ENCODE measurements at regions not wholly inside any gene's neighbourhood (a gene's known extent, or its start where the extent isn't known, plus 50 kb on each side); places are given as distances from the start of the nearest gene placed in this dataset.

DNA sequence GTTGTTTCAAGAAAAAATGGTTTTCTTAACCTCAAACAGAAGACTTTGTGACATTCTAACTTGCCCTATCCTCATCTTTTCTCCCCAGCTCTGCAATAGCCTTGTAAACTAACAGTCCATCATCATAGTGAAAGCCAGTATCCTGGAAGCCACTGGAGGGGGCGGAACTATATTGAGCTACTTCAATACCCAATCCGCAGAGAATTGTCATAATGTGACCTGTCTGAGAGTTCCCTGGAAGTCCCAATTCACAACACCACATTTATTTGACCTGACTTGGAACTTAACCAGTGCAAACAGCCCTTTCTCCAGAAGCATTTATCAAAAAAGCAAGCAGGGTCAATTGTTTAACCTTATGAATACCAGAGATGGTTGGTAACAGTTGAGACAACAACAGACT, 747.6 kb upstream of the GRM7 start:
- Mint-ChIP-seq H3K4me1 (no peaks in the 10 kb centered on the region), H3K27ac (no peak overlapping the region), H3K27me3 (no peaks in the 10 kb centered on the region), H3K36me3 (no peaks in the 10 kb centered on the region), H3K9me3 (peaks cover 0 to 8% (median 3%) of the 10 kb centered on the region in 8 donors), H3K4me3 (no peak overlapping the region)
- H3K4me1 ChIP-seq (ENCODE audit: insufficient read depth, low read length) = no peaks in the 10 kb centered on the region
- no peak overlapping the region for H3K4me3 ChIP-seq (ENCODE audit: low read length in 2 of 2)
- no peaks in the 10 kb centered on the region for H3K9me3 ChIP-seq (ENCODE audit: control insufficient read depth in 1 of 2, low read length in 2 of 2)
- H3K27ac ChIP-seq (ENCODE audit: low read depth, low read length) = no peak overlapping the region
- H3K27me3 ChIP-seq (ENCODE audit: insufficient read depth, low read length) = no peaks in the 10 kb centered on the region
- POLR2A ChIA-PET (ENCODE audit: partially characterized antibody) = no interaction called here
- CTCF ChIA-PET (ENCODE audit: partially characterized antibody) = no interaction called here
- no peak for DNase-seq
- intact Hi-C loops (cut with micrococcal nuclease) = no loop called here
- no peaks in the 10 kb centered on the region for H3K36me3 ChIP-seq (ENCODE audit: insufficient read depth, low read length)

DNA sequence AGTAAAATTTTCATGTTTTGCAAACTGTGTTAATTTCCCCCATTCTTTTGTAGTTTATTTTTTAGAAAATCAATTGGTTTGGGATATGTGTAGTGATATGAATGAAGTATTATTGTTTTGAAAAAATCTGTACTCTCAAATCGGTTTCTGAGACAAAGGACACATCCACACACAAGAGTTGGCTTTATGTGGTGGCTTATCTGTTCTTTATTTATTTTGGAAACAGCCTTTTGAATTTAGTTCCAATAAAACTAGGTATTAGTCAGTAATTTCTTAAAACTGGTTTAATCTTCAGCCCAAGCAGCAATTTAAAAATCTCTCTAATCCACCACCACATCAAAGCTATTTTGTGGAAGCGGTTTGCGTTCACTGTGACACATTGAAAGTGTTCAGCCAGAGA, 741.5 kb upstream of the GRM7 start:
- Mint-ChIP-seq H3K4me3 (no peak overlapping the region), H3K36me3 (no peaks in the 10 kb centered on the region), H3K27me3 (no peaks in the 10 kb centered on the region), H3K9me3 (peaks cover 0 to 2% (median 0%) of the 10 kb centered on the region in 8 donors), H3K4me1 (no peaks in the 10 kb centered on the region), H3K27ac (no peak overlapping the region)
- Histone ChIP-seq H3K36me3 (ENCODE audit: insufficient read depth, low read length) (no peaks in the 10 kb centered on the region), H3K27me3 (ENCODE audit: insufficient read depth, low read length) (no peaks in the 10 kb centered on the region), H3K4me1 (ENCODE audit: insufficient read depth, low read length) (no peaks in the 10 kb centered on the region), H3K9me3 (ENCODE audit: control insufficient read depth in 1 of 2, low read length in 2 of 2) (no peaks in the 10 kb centered on the region), H3K27ac (ENCODE audit: low read depth, low read length) (no peak overlapping the region), H3K4me3 (ENCODE audit: low read length in 2 of 2) (no peak overlapping the region)
- ChIA-PET CTCF (ENCODE audit: partially characterized antibody) (no interaction called here), POLR2A (ENCODE audit: partially characterized antibody) (no interaction called here)
- intact Hi-C loops (cut with micrococcal nuclease) = no loop called here
- no peak for DNase-seq

DNA sequence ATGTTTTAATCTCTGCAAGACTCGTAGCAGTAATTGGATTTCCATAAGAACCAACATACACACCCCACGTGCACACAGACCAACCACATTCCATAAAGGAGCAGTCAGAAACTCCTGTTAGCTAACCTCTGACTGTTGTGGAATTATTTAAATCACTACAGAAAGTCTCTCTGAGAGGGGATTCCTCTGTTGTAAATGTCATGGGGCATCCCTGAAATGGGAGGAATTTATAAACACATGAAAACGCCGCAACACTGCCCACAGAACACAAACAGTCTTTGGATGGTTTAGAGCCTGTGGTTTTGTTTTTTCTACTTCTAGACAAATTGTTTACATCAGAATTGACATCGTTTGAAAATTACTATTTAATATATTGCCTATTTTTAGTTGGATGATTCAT, 740.1 kb upstream of the GRM7 start:
- H3K27ac ChIP-seq (ENCODE audit: low read depth, low read length) = no peak overlapping the region
- no peak overlapping the region for H3K27ac Mint-ChIP-seq
- intact Hi-C loops (cut with micrococcal nuclease) = no loop called here
- no peaks in the 10 kb centered on the region for H3K9me3 ChIP-seq (ENCODE audit: control insufficient read depth in 1 of 2, low read length in 2 of 2)
- ChIA-PET POLR2A (ENCODE audit: partially characterized antibody) (no interaction called here), CTCF (ENCODE audit: partially characterized antibody) (no interaction called here)
- H3K36me3 ChIP-seq (ENCODE audit: insufficient read depth, low read length) = no peaks in the 10 kb centered on the region
- H3K36me3 Mint-ChIP-seq = no peaks in the 10 kb centered on the region
- no peak overlapping the region for H3K4me3 Mint-ChIP-seq
- no peaks in the 10 kb centered on the region for H3K4me1 Mint-ChIP-seq
- DNase-seq = no peak
- H3K4me3 ChIP-seq (ENCODE audit: low read length in 2 of 2) = no peak overlapping the region
- H3K4me1 ChIP-seq (ENCODE audit: insufficient read depth, low read length) = no peaks in the 10 kb centered on the region
- H3K9me3 Mint-ChIP-seq = peaks cover 0 to 2% (median 0%) of the 10 kb centered on the region in 8 donors
- no peaks in the 10 kb centered on the region for H3K27me3 ChIP-seq (ENCODE audit: insufficient read depth, low read length)
- H3K27me3 Mint-ChIP-seq = no peaks in the 10 kb centered on the region

DNA sequence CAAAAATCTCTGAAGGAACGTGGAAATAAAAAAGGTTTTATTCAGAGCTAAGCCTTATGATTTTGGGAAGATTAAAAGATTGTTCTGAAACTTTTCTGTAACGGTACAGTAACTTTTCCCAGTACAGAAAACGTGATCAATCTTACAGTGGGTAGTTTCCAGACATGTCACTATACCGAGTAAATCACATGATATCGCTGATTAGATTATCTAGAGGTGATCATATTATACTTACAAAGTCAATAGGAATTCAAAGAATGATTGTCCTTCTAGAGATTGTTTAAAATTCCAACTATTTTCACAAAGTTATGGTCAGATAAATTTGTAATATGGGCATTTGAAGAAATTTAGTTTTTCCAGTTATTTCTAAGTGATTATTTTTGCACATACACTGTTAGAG, 736.0 kb upstream of the GRM7 start:
- DNase-seq = no peak
- CTCF ChIA-PET (ENCODE audit: partially characterized antibody) = no interaction called here
- Mint-ChIP-seq H3K27me3 (no peaks in the 10 kb centered on the region), H3K4me3 (no peak overlapping the region), H3K4me1 (no peaks in the 10 kb centered on the region), H3K27ac (no peak overlapping the region), H3K9me3 (peaks cover 0 to 9% (median 4%) of the 10 kb centered on the region in 8 donors), H3K36me3 (no peaks in the 10 kb centered on the region)
- intact Hi-C loops (cut with micrococcal nuclease) = no loop called here
- Histone ChIP-seq H3K4me1 (ENCODE audit: insufficient read depth, low read length) (no peaks in the 10 kb centered on the region), H3K27ac (ENCODE audit: low read depth, low read length) (no peak overlapping the region), H3K4me3 (ENCODE audit: low read length in 2 of 2) (no peak overlapping the region), H3K27me3 (ENCODE audit: insufficient read depth, low read length) (no peaks in the 10 kb centered on the region), H3K36me3 (ENCODE audit: insufficient read depth, low read length) (no peaks in the 10 kb centered on the region), H3K9me3 (ENCODE audit: control insufficient read depth in 1 of 2, low read length in 2 of 2) (no peaks in the 10 kb centered on the region)
- POLR2A ChIA-PET (ENCODE audit: partially characterized antibody) = no interaction called here

DNA sequence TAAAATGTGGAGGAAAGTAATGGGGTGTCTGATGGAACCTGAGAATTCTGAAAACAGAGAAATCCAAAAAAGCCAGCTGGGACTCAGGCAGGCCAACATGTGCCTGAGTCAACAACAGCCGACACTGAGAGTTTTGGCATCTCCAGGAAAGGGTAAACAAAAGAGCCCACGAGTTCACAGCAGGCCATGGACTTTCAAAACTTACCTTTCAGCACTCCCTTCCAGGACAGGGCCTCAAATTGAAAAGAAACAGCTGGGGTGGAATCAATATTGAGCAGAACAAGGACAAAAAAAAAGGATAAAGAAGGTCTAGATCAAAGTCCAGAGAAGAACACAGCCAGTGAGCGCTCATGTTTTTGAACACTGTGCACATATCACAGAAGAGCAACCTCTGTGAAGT, 735.4 kb upstream of the GRM7 start:
- H3K4me1 ChIP-seq (ENCODE audit: insufficient read depth, low read length) = no peaks in the 10 kb centered on the region
- no peak overlapping the region for H3K4me3 ChIP-seq (ENCODE audit: low read length in 2 of 2)
- CTCF ChIA-PET (ENCODE audit: partially characterized antibody) = no interaction called here
- DNase-seq = no peak
- no peaks in the 10 kb centered on the region for H3K36me3 ChIP-seq (ENCODE audit: insufficient read depth, low read length)
- Mint-ChIP-seq H3K4me3 (peak overlapping the region in 1 of 8 donors; percentile 28), H3K27ac (no peak overlapping the region), H3K9me3 (peaks cover 0 to 10% (median 4%) of the 10 kb centered on the region in 8 donors), H3K27me3 (no peaks in the 10 kb centered on the region), H3K36me3 (no peaks in the 10 kb centered on the region), H3K4me1 (no peaks in the 10 kb centered on the region)
- H3K27ac ChIP-seq (ENCODE audit: low read depth, low read length) = no peak overlapping the region
- H3K27me3 ChIP-seq (ENCODE audit: insufficient read depth, low read length) = no peaks in the 10 kb centered on the region
- POLR2A ChIA-PET (ENCODE audit: partially characterized antibody) = no interaction called here
- intact Hi-C loops (cut with micrococcal nuclease) = no loop called here
- H3K9me3 ChIP-seq (ENCODE audit: control insufficient read depth in 1 of 2, low read length in 2 of 2) = no peaks in the 10 kb centered on the region

DNA sequence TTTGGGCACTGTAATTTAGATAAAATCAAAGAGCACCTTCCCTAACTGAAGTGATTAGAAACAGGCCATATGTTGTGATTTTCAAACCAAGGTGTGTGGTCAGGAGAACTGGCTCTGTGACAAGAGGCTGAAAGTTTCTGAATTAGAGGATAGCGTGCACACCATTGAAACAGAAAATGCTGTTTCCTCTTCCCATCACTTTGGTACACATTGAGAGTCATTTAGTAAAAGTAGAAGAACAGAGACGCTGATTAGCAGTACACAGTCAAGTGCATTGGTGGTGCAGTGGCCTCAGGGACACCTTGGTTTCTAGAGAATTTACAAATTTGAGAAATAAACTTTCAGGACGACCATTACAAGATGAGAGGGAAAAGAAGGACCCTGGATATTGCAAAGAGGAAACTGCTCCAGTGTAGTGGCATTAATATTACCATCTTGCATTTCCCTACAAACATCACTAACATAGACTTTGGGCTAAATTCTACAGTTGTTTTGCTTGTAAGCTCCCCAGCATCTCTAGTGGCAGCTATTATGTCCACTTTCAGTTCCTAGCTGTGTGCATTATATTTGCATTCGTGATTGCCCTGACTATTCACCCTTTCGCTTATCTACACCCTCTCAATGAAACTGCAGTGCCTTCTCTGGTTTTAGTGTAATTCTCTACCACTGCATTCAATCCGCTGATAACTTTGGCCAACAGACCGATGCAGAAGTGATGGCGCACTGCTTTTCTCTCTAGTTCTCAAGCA, 728.1 kb upstream of the GRM7 start:
- Mint-ChIP-seq H3K4me3 (no peak overlapping the region), H3K27ac (no peak overlapping the region), H3K4me1 (no peaks in the 10 kb centered on the region), H3K36me3 (no peaks in the 10 kb centered on the region), H3K9me3 (peaks cover 0 to 11% (median 4%) of the 10 kb centered on the region in 8 donors), H3K27me3 (no peaks in the 10 kb centered on the region)
- ChIA-PET CTCF (ENCODE audit: partially characterized antibody) (no interaction called here), POLR2A (ENCODE audit: partially characterized antibody) (no interaction called here)
- Histone ChIP-seq H3K4me3 (ENCODE audit: low read length in 2 of 2) (no peak overlapping the region), H3K27ac (ENCODE audit: low read depth, low read length) (no peak overlapping the region), H3K27me3 (ENCODE audit: insufficient read depth, low read length) (no peaks in the 10 kb centered on the region), H3K4me1 (ENCODE audit: insufficient read depth, low read length) (no peaks in the 10 kb centered on the region), H3K36me3 (ENCODE audit: insufficient read depth, low read length) (no peaks in the 10 kb centered on the region), H3K9me3 (ENCODE audit: control insufficient read depth in 1 of 2, low read length in 2 of 2) (no peaks in the 10 kb centered on the region)
- no peak for DNase-seq
- intact Hi-C loops (cut with micrococcal nuclease) = no loop called here

DNA sequence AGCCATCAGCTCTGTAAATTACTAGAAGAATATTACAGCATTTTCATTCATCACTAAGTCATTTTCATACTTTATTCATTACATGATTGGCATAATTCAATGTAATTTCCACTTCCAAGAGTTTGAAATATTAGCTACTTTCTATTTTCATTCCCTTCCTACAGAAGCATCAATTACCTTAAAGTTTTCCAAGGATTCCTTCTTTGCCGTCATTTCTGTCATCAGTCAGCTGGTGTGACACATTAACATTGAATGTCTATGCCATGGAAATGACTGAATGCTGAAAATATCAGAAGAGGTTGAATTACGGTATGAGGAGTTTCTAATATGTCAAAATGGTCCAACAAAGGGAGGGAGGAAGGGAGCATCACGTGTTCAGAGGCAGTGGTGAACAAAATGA, 718.2 kb upstream of the GRM7 start:
- Mint-ChIP-seq H3K27ac (no peak overlapping the region), H3K36me3 (no peaks in the 10 kb centered on the region), H3K4me1 (no peaks in the 10 kb centered on the region), H3K9me3 (peaks cover 0 to 7% (median 2%) of the 10 kb centered on the region in 8 donors), H3K4me3 (no peak overlapping the region), H3K27me3 (no peaks in the 10 kb centered on the region)
- CTCF ChIA-PET (ENCODE audit: partially characterized antibody) = no interaction called here
- Histone ChIP-seq H3K36me3 (ENCODE audit: insufficient read depth, low read length) (no peaks in the 10 kb centered on the region), H3K9me3 (ENCODE audit: control insufficient read depth in 1 of 2, low read length in 2 of 2) (no peaks in the 10 kb centered on the region), H3K27ac (ENCODE audit: low read depth, low read length) (no peak overlapping the region), H3K27me3 (ENCODE audit: insufficient read depth, low read length) (no peaks in the 10 kb centered on the region), H3K4me3 (ENCODE audit: low read length in 2 of 2) (no peak overlapping the region), H3K4me1 (ENCODE audit: insufficient read depth, low read length) (no peaks in the 10 kb centered on the region)
- DNase-seq = no peak
- intact Hi-C loops (cut with micrococcal nuclease) = no loop called here
- POLR2A ChIA-PET (ENCODE audit: partially characterized antibody) = no interaction called here

DNA sequence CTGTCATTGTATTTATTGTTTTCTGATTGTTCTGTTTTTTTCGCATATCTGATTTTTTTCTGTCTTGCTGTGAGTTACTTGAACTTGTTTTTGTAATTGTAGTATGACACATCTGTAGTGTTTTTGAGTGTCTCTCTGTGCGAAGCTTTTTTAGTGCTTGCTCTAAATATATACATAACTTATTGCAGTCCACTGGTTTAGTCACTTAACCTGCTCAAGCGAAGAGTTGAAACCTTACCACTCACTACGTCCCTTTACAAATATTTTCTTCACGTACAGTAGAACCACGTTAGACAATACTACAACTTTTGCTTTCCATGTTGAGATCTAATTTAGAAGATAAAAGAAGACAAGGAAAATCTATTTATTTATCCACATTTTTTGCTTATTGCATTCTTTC, 713.0 kb upstream of the GRM7 start:
- CTCF ChIA-PET (ENCODE audit: partially characterized antibody) = no interaction called here

More for the DNA sequence above, 713.0 kb upstream of the GRM7 start:
- intact Hi-C loops (cut with micrococcal nuclease) = no loop called here
- Histone ChIP-seq H3K27ac (ENCODE audit: low read depth, low read length) (no peak overlapping the region), H3K36me3 (ENCODE audit: insufficient read depth, low read length) (no peaks in the 10 kb centered on the region), H3K27me3 (ENCODE audit: insufficient read depth, low read length) (no peaks in the 10 kb centered on the region), H3K4me1 (ENCODE audit: insufficient read depth, low read length) (no peaks in the 10 kb centered on the region), H3K4me3 (ENCODE audit: low read length in 2 of 2) (no peak overlapping the region), H3K9me3 (ENCODE audit: control insufficient read depth in 1 of 2, low read length in 2 of 2) (no peaks in the 10 kb centered on the region)
- H3K4me1 Mint-ChIP-seq = no peaks in the 10 kb centered on the region
- no peak overlapping the region for H3K4me3 Mint-ChIP-seq
- no peak overlapping the region for H3K27ac Mint-ChIP-seq
- no peaks in the 10 kb centered on the region for H3K36me3 Mint-ChIP-seq
- peaks cover 1 to 12% (median 5%) of the 10 kb centered on the region in 8 donors for H3K9me3 Mint-ChIP-seq
- POLR2A ChIA-PET (ENCODE audit: partially characterized antibody) = no interaction called here
- DNase-seq = no peak
- H3K27me3 Mint-ChIP-seq = no peaks in the 10 kb centered on the region

Measured in CD4-positive, alpha-beta memory T cell (primary cell).